ENCODE measurements at regions not wholly inside any gene's neighbourhood (a gene's known extent, or its start where the extent isn't known, plus 50 kb on each side); places are given as distances from the start of the nearest gene placed in this dataset.

DNA sequence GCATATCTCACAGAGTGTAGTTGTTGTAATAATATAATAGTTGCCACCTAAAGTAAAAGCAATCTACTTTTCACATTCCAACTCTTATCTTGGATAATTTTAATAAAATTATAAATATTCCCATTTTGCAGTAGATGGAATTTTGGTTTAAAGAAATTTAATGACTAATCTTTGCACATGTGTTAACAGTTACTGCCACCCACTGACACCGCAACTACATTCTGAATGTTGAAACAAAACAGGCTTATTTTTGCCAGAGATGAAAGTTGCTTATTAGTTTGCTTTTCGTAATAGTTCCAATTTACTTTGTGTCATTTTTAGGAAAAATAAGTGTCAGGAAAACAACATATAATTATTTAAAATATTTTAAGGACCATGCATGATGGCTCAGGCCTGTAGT lies 557.5 kb upstream of the PCDH15 start:
- FAIRE-seq (peak; percentile 21), DNase-seq (no peak)
- no peaks in the 10 kb centered on the region for H3K9me3 ChIP-seq (ENCODE audit: control insufficient read depth in 2 of 3, insufficient read depth in 1 of 3, low read length in 3 of 3)
- H3K4me1 ChIP-seq (ENCODE audit: control insufficient read depth in 2 of 3, insufficient read depth in 2 of 3, low read depth in 1 of 3, low read length in 3 of 3): no peaks in the 10 kb centered on the region
- H3K4me3 ChIP-seq (ENCODE audit: low read length in 3 of 3): no peak overlapping the region
- intact Hi-C loops (cut with DNase I): no loop called here
- no peaks in the 10 kb centered on the region for H3K27me3 ChIP-seq (ENCODE audit: control insufficient read depth, insufficient read depth, low read length)
- H3K9ac ChIP-seq (ENCODE audit: low read length in 3 of 3): no peak overlapping the region
- no peak overlapping the region for H3K27ac ChIP-seq (ENCODE audit: low read depth in 2 of 2, low read length in 2 of 2)
- no peaks in the 10 kb centered on the region for H3K36me3 ChIP-seq (ENCODE audit: control insufficient read depth in 2 of 3, insufficient read depth in 3 of 3, low read length in 3 of 3)
- TF ChIP-seq CTCF (IDR thresholded peaks at IDR 0.05; ENCODE audit: borderline replicate concordance, extremely low read depth, insufficient read depth): no peak

GRCh38 chr10:55353414-55353813 lies 552.4 kb upstream of the PCDH15 start:
- H3K27me3 ChIP-seq (ENCODE audit: control insufficient read depth, insufficient read depth, low read length): no peaks in the 10 kb centered on the region
- TF ChIP-seq CTCF (IDR thresholded peaks at IDR 0.05; ENCODE audit: borderline replicate concordance, extremely low read depth, insufficient read depth): no peak
- H3K36me3 ChIP-seq (ENCODE audit: control insufficient read depth in 2 of 3, insufficient read depth in 3 of 3, low read length in 3 of 3): no peaks in the 10 kb centered on the region
- H3K9me3 ChIP-seq (ENCODE audit: control insufficient read depth in 2 of 3, insufficient read depth in 1 of 3, low read length in 3 of 3): no peaks in the 10 kb centered on the region
- DNase-seq (no peak), FAIRE-seq (no peak)
- no peaks in the 10 kb centered on the region for H3K4me1 ChIP-seq (ENCODE audit: control insufficient read depth in 2 of 3, insufficient read depth in 2 of 3, low read depth in 1 of 3, low read length in 3 of 3)
- H3K9ac ChIP-seq (ENCODE audit: low read length in 3 of 3): no peak overlapping the region
- intact Hi-C loops (cut with DNase I): no loop called here
- no peak overlapping the region for H3K4me3 ChIP-seq (ENCODE audit: low read length in 3 of 3)
- H3K27ac ChIP-seq (ENCODE audit: low read depth in 2 of 2, low read length in 2 of 2): no peak overlapping the region

DNA sequence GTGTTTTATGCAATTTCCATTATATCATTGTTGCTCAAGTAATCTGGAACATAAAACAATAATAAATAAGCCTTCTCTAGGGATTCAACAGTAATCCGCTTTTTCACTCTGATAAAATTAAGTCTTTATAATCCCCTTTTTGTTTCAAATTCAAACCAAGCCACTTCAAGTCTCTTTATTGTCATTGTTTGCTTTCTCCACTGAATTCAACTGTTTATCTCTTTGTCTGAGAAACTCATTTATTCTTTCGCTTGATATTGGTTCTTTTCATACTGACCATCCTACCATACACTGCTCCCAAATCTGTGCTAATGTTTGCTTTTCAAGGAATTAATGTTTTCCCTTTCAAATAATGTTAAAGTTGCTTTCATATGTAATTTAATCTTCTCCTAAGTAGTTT lies 550.4 kb upstream of the PCDH15 start:
- intact Hi-C loops (cut with DNase I): no loop called here
- TF ChIP-seq CTCF (IDR thresholded peaks at IDR 0.05; ENCODE audit: borderline replicate concordance, extremely low read depth, insufficient read depth): no peak
- Histone ChIP-seq H3K4me1 (ENCODE audit: control insufficient read depth in 2 of 3, insufficient read depth in 2 of 3, low read depth in 1 of 3, low read length in 3 of 3) (no peaks in the 10 kb centered on the region), H3K9me3 (ENCODE audit: control insufficient read depth in 2 of 3, insufficient read depth in 1 of 3, low read length in 3 of 3) (no peaks in the 10 kb centered on the region), H3K36me3 (ENCODE audit: control insufficient read depth in 2 of 3, insufficient read depth in 3 of 3, low read length in 3 of 3) (no peaks in the 10 kb centered on the region), H3K27me3 (ENCODE audit: control insufficient read depth, insufficient read depth, low read length) (no peaks in the 10 kb centered on the region), H3K9ac (ENCODE audit: low read length in 3 of 3) (no peak overlapping the region), H3K27ac (ENCODE audit: low read depth in 2 of 2, low read length in 2 of 2) (no peak overlapping the region), H3K4me3 (ENCODE audit: low read length in 3 of 3) (no peak overlapping the region)
- no peak for FAIRE-seq
- DNase-seq: no peak

DNA sequence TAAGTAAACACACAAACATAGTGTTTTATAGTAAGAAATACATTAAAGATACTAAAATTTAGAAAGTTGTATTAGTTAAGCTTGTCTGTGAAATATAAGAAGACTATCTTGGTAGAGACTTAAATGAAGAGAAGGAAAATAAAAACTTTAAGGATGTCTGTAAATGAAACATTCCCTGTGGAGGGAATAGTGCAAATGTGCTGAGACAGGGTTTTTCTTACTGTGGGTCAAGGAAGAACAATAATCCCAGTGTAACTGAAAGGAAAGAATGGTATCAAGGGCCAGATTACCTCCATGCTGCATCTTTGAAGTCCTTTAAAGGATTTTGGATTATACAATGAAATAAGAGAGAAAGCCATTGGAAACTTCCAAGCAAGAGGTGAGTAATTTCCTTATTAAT lies 547.5 kb upstream of the PCDH15 start:
- FAIRE-seq (no peak), DNase-seq (no peak)
- Histone ChIP-seq H3K36me3 (ENCODE audit: control insufficient read depth in 2 of 3, insufficient read depth in 3 of 3, low read length in 3 of 3) (no peaks in the 10 kb centered on the region), H3K27me3 (ENCODE audit: control insufficient read depth, insufficient read depth, low read length) (no peaks in the 10 kb centered on the region), H3K4me1 (ENCODE audit: control insufficient read depth in 2 of 3, insufficient read depth in 2 of 3, low read depth in 1 of 3, low read length in 3 of 3) (no peaks in the 10 kb centered on the region), H3K4me3 (ENCODE audit: low read length in 3 of 3) (no peak overlapping the region), H3K27ac (ENCODE audit: low read depth in 2 of 2, low read length in 2 of 2) (no peak overlapping the region), H3K9ac (ENCODE audit: low read length in 3 of 3) (no peak overlapping the region), H3K9me3 (ENCODE audit: control insufficient read depth in 2 of 3, insufficient read depth in 1 of 3, low read length in 3 of 3) (no peaks in the 10 kb centered on the region)
- intact Hi-C loops (cut with DNase I): no loop called here
- no peak for TF ChIP-seq CTCF (IDR thresholded peaks at IDR 0.05; ENCODE audit: borderline replicate concordance, extremely low read depth, insufficient read depth)

Data from kidney (tissue), 13 donors.